GM12878 (cell line): ENCODE measurements at regions not wholly inside any gene's neighbourhood (a gene's known extent, or its start where the extent isn't known, plus 50 kb on each side); places are given as distances from the start of the nearest gene placed in this dataset.

Experiments
- ATAC-seq: fragments of 200-7000 bp; cut with Tn5 transposase; 3 replicates; pipeline ENCODE4 v1.9.1; 2020; ENCODE audit warnings: mild to moderate bottlenecking, moderate library complexity
- BruUV-seq: library from RNA; stranded (reverse); fragments of 400-500 nt; replicated peaks from 2 replicates; lab custom pipeline; 2021; lab: Mats Ljungman, UMichigan
- CTCF ChIA-PET: fragments of 300-600 bp; sonication (Branson Sonifier 250); formaldehyde crosslinking; extraction: SDS; loops from one replicate; lab custom pipeline; 2021; ENCODE audit warnings: inconsistent platforms; lab: Yijun Ruan, JAX
- POLR2A ChIA-PET: fragments of 350-600 bp; formaldehyde crosslinking; extraction: SDS; loops from one replicate; lab custom pipeline; 2021; ENCODE audit warnings: inconsistent platforms; lab: Charles Lee
- RAD21 ChIA-PET: fragments of 300-600 bp; sonication (Branson Sonifier 250); formaldehyde crosslinking; loops from one replicate; lab custom pipeline; 2023; ENCODE audit warnings: antibody characterized with exemption; ENCODE audit not compliant: unreplicated experiment; lab: Charles Lee
- SMC1A ChIA-PET: fragments of 300-600 bp; sonication (Branson Sonifier 250); formaldehyde crosslinking; loops from one replicate; lab custom pipeline; 2023; ENCODE audit not compliant: unreplicated experiment, uncharacterized antibody; lab: Charles Lee
- DNase-seq: peaks from one replicate; pipeline ENCODE4 v3.0.0-alpha.2; 2011; ENCODE audit warnings: low read depth, low spot score
- FAIRE-seq: peaks from 3 replicates; lab custom pipeline; 2011; peaks lifted over from hg19 to GRCh38; lab: Jason Lieb, UNC
- H2AFZ ChIP-seq: 2 replicates; pipeline ENCODE4 v1.6.0; 2011; ENCODE audit warnings: low read depth, low read length, control low read depth; ENCODE audit not compliant: control insufficient read depth
- H3K27ac ChIP-seq: 2 replicates; pipeline ENCODE4 v1.5.1; 2011; ENCODE audit warnings: control low read depth; ENCODE audit not compliant: control insufficient read depth, insufficient read depth
- H3K27me3 ChIP-seq, 2 experiments: replicated peaks in 1 of 2; 2 replicates each; pipeline versions ENCODE4 v1.6.0 to v1.6.1; 2011; ENCODE audit warnings: low read length in 1 of 2; ENCODE audit not compliant: control insufficient read depth in 2 of 2, insufficient read depth in 2 of 2
- H3K36me3 ChIP-seq, 2 experiments: 2 replicates each; pipeline ENCODE4 v1.5.1; 2011; ENCODE audit warnings: low read length in 1 of 2; ENCODE audit not compliant: control insufficient read depth in 2 of 2, insufficient read depth in 2 of 2
- H3K4me1 ChIP-seq: 2 replicates; pipeline ENCODE4 v1.6.1; 2011; ENCODE audit warnings: mild to moderate bottlenecking, low read length, moderate library complexity, mixed read lengths; ENCODE audit not compliant: control insufficient read depth, insufficient read depth
- H3K4me2 ChIP-seq: 2 replicates; pipeline ENCODE4 v1.6.0; 2011; ENCODE audit warnings: control low read depth; ENCODE audit not compliant: control insufficient read depth, insufficient read depth
- H3K4me3 ChIP-seq: fragments of 200-600 bp; sonication (generic); 2 replicates; pipeline ENCODE4 v1.5.1; 2016
- H3K79me2 ChIP-seq: 2 replicates; pipeline ENCODE4 v1.6.0; 2011; ENCODE audit warnings: low read length; ENCODE audit not compliant: control insufficient read depth, insufficient read depth
- H3K9ac ChIP-seq: 2 replicates; pipeline ENCODE4 v1.8.0; 2011; ENCODE audit warnings: low read length, control low read depth, mixed read lengths; ENCODE audit not compliant: control insufficient read depth, insufficient read depth
- H3K9me3 ChIP-seq: replicated peaks from 3 replicates; pipeline ENCODE4 v1.5.1; 2011; ENCODE audit warnings: mild to moderate bottlenecking, low read length; ENCODE audit not compliant: control insufficient read depth, insufficient read depth
- H4K20me1 ChIP-seq: 2 replicates; pipeline ENCODE4 v1.6.0; 2011; ENCODE audit not compliant: control insufficient read depth, insufficient read depth
- ASH2L ChIP-seq: fragments of 300-600, 200-600 bp; sonication (generic); IDR thresholded peaks from 2 replicates; pipeline ENCODE4 v1.6.1; 2017; ENCODE audit warnings: low read depth, mild to moderate bottlenecking, borderline replicate concordance
- CBX3 ChIP-seq: fragments of 200-600 bp; sonication (generic); IDR thresholded peaks from 2 replicates; pipeline ENCODE4 v1.6.1; 2016; ENCODE audit warnings: low read depth, borderline replicate concordance
- CHD1 ChIP-seq: IDR thresholded peaks from 2 replicates; pipeline ENCODE4 v1.6.1; 2012; ENCODE audit warnings: low read depth, low read length, improper control_type of control experiment
- CHD4 ChIP-seq: fragments of 200-600 bp; sonication (generic); IDR thresholded peaks from 2 replicates; pipeline ENCODE4 v1.6.1; 2016; ENCODE audit warnings: mild to moderate bottlenecking
- FOS ChIP-seq: IDR thresholded peaks from 3 replicates; pipeline ENCODE4 v1.6.1; 2011; ENCODE audit warnings: borderline replicate concordance; ENCODE audit not compliant: insufficient read length; ENCODE audit errors: extremely low read depth
- KAT2A ChIP-seq: conservative IDR thresholded peaks from 2 replicates; pipeline ENCODE4 v1.6.1; 2011; ENCODE audit warnings: low read depth, low read length; ENCODE audit not compliant: control insufficient read depth
- MTA2 ChIP-seq: fragments of 450-650 bp; IDR thresholded peaks from 2 replicates; pipeline ENCODE4 v1.6.1; 2016; ENCODE audit warnings: low read depth, mild to moderate bottlenecking, moderate library complexity
- NR2F1 ChIP-seq: fragments of 450-650 bp; conservative IDR thresholded peaks from 2 replicates; pipeline ENCODE4 v1.6.1; 2017; ENCODE audit warnings: mild to moderate bottlenecking
- NRF1 ChIP-seq: conservative IDR thresholded peaks from 2 replicates; pipeline ENCODE4 v1.6.1; 2011; ENCODE audit warnings: mild to moderate bottlenecking, low read depth, low read length, improper control_type of control experiment
- POLR2A ChIP-seq: IDR thresholded peaks from 2 replicates; pipeline ENCODE4 v1.6.1; 2011; ENCODE audit warnings: low read depth, mild to moderate bottlenecking, low read length
- SREBF1 ChIP-seq: IDR thresholded peaks from 2 replicates; pipeline ENCODE4 v1.6.1; 2012; ENCODE audit warnings: mild to moderate bottlenecking, low read length
- STAT1 ChIP-seq: fragments of 450-650 bp; conservative IDR thresholded peaks from 2 replicates; pipeline ENCODE4 v1.6.1; 2014; ENCODE audit warnings: antibody characterized with exemption, mild to moderate bottlenecking
- STAT3 ChIP-seq: IDR thresholded peaks from 2 replicates; pipeline ENCODE4 v1.6.1; 2011; ENCODE audit warnings: low read depth, low read length, improper control_type of control experiment
- TAF1 ChIP-seq: IDR thresholded peaks from 2 replicates; pipeline ENCODE4 v1.6.1; 2011; ENCODE audit warnings: mild to moderate bottlenecking, low read depth, low read length, borderline replicate concordance
- TARDBP ChIP-seq: IDR thresholded peaks from 2 replicates; pipeline ENCODE4 v1.6.1; 2016; ENCODE audit warnings: borderline replicate concordance
- TCF3 ChIP-seq: IDR thresholded peaks from 2 replicates; pipeline ENCODE4 v1.6.1; 2012; ENCODE audit warnings: low read depth, mild to moderate bottlenecking, low read length, borderline replicate concordance; ENCODE audit not compliant: insufficient read depth
- TCF7 ChIP-seq: IDR thresholded peaks from 2 replicates; pipeline ENCODE4 v1.6.1; 2014; ENCODE audit warnings: antibody characterized with exemption, borderline replicate concordance
- ZNF207 ChIP-seq: fragments of 450-650 bp; IDR thresholded peaks from 2 replicates; pipeline ENCODE4 v1.6.1; 2014; ENCODE audit warnings: antibody characterized with exemption, mild to moderate bottlenecking, borderline replicate concordance
- ZNF217 ChIP-seq: fragments of 450-650 bp; IDR thresholded peaks from 2 replicates; pipeline ENCODE4 v1.6.1; 2017; ENCODE audit warnings: antibody characterized with exemption, mild to moderate bottlenecking
- WGBS: methylation state at CpG from one replicate; pipeline ENCODE4 v1.1.6; 2016; ENCODE audit warnings: low lambda C conversion rate; ENCODE audit not compliant: insufficient replicate concordance, insufficient coverage; ENCODE audit errors: missing lambda C conversion rate; 5-methylcytosine and 5-hydroxymethylcytosine counted together
- in situ Hi-C: fragments of 300-500 bp; cut with MboI; formaldehyde crosslinking; loops from 9 replicates; pipeline ENCODE4 v1.14.3; 2018; ENCODE audit warnings: mixed read lengths
- intact Hi-C: fragments of 100-400 bp; cut with micrococcal nuclease; formaldehyde crosslinking; loops from one replicate; pipeline ENCODE4 v1.14.2; 2022; ENCODE audit not compliant: unreplicated experiment
- TF ChIP-seq, protein P1 (sequence below): fragments of 450-650 bp; IDR thresholded peaks from 2 replicates; pipeline ENCODE4 v1.6.1; 2017; ENCODE audit warnings: mild to moderate bottlenecking, low read depth, inconsistent platforms; ENCODE audit not compliant: poor library complexity, severe bottlenecking

DNA sequence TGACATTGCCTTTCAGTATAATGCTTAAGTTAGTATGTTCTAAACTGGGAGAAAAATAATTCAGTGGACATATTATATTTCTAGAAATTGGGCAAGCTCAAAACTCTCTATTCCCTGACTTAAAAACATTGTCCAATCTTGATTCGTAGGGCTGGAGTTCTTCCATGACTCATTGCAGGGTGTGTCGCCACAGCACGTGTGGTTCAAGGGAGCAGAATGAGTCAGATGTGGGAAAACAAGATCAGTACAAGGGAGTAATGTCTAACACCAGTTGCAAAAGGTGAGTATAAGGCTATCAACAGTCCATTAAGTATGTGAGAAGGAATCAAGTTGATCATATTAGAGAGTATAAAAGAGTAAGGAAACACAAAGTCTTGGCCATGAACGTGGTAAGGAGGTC, 887.0 kb downstream of the TMTC2 start:
- Histone ChIP-seq H3K9me3 (no peaks in the 10 kb centered on the region), H3K9ac (no peak overlapping the region), H3K4me3 (no peak overlapping the region), H3K27me3 (no peaks in the 10 kb centered on the region), H3K27ac (no peak overlapping the region), H3K4me1 (no peaks in the 10 kb centered on the region), H3K4me2 (no peak overlapping the region)
- ChIA-PET SMC1A (interaction anchor here (0.7 kb wide), 1 partner anchor 150 kb away, joined by 3 read pairs; no protein-coding TSS in a partner anchor), POLR2A (no interaction called here), RAD21 (no interaction called here)
- no peak for ATAC-seq
- in situ Hi-C loops, result no loop called here
- FAIRE-seq, result no peak
- TF ChIP-seq, protein P1, sequence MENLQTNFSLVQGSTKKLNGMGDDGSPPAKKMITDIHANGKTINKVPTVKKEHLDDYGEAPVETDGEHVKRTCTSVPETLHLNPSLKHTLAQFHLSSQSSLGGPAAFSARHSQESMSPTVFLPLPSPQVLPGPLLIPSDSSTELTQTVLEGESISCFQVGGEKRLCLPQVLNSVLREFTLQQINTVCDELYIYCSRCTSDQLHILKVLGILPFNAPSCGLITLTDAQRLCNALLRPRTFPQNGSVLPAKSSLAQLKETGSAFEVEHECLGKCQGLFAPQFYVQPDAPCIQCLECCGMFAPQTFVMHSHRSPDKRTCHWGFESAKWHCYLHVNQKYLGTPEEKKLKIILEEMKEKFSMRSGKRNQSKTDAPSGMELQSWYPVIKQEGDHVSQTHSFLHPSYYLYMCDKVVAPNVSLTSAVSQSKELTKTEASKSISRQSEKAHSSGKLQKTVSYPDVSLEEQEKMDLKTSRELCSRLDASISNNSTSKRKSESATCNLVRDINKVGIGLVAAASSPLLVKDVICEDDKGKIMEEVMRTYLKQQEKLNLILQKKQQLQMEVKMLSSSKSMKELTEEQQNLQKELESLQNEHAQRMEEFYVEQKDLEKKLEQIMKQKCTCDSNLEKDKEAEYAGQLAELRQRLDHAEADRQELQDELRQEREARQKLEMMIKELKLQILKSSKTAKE, result no peak
- no peak for TF ChIP-seq KAT2A
- TF ChIP-seq NR2F1, result no peak
- no peak for TF ChIP-seq STAT1
- TF ChIP-seq CHD4, result no peak
- TF ChIP-seq, all 136 proteins: peak for 0
- Histone ChIP-seq H3K79me2 (no peaks in the 10 kb centered on the region), H4K20me1 (no peaks in the 10 kb centered on the region), H2AFZ (no peak overlapping the region), H3K36me3 (no peaks in the 10 kb centered on the region)
- BruUV-seq, result no TSS peak
- no peak for DNase-seq
- whole genome bisulfite sequencing, result 6% methylated on average over 4 of the region's 4 CpGs
- CTCF ChIA-PET, result no interaction called here
- intact Hi-C loops, result no loop called here

- intact Hi-C loops (no loop called here), in situ Hi-C loops (no loop called here)
- Histone ChIP-seq H3K9me3 (no peaks in the 10 kb centered on the region), H3K79me2 (no peaks in the 10 kb centered on the region), H3K36me3 (no peaks in the 10 kb centered on the region), H3K4me3 (no peak overlapping the region), H4K20me1 (no peaks in the 10 kb centered on the region), H3K4me2 (no peak overlapping the region), H3K27me3 (no peaks in the 10 kb centered on the region), H2AFZ (no peak overlapping the region), H3K27ac (no peak overlapping the region), H3K4me1 (no peaks in the 10 kb centered on the region), H3K9ac (no peak overlapping the region)
- ChIA-PET CTCF (no interaction called here), POLR2A (no interaction called here), RAD21 (no interaction called here), SMC1A (no interaction called here)
- no peak for ATAC-seq
- no peak for DNase-seq
- 50% methylated on average over 1 of the region's 1 CpG for WGBS
- TF ChIP-seq CBX3 (no peak), STAT1 (no peak), ASH2L (no peak), POLR2A (no peak), TCF7 (no peak), ZNF207 (no peak), TCF3 (no peak), MTA2 (no peak), FOS (no peak), CHD1 (no peak), STAT3 (no peak), TARDBP (no peak), NRF1 (no peak), TAF1 (no peak), ZNF217 (no peak), SREBF1 (no peak), KAT2A (no peak)
- no peak for FAIRE-seq
- BruUV-seq, result no TSS peak
These were observed 872.9 kb downstream of the TMTC2 start for GRCh38 chr12:83559650-83560049.
